MM.1S (cell line): ENCODE measurements at regions not wholly inside any gene's neighbourhood (a gene's known extent, or its start where the extent isn't known, plus 50 kb on each side); places are given as distances from the start of the nearest gene placed in this dataset.

Experiments used
- DNase-seq: peaks from one replicate; pipeline ENCODE4 v3.0.0-alpha.2; 2015
- H2AFZ ChIP-seq: fragments of 300-600 bp; sonication (generic); 2 replicates; pipeline ENCODE4 v1.6.0; 2016; ENCODE audit warnings: antibody characterized with exemption, low read length
- H3F3A ChIP-seq: fragments of 300-600 bp; sonication (generic); 2 replicates; pipeline ENCODE4 v1.6.1; 2016; ENCODE audit warnings: mild to moderate bottlenecking, antibody characterized with exemption, low read length, moderate library complexity, mixed read lengths; ENCODE audit not compliant: insufficient read depth
- H3K27ac ChIP-seq: fragments of 300-600 bp; sonication (generic); 2 replicates; pipeline ENCODE4 v1.5.1; 2016; ENCODE audit warnings: mild to moderate bottlenecking, low read length
- H3K27me3 ChIP-seq: fragments of 300-600 bp; sonication (generic); replicated peaks from 2 replicates; pipeline ENCODE4 v1.6.0; 2016; ENCODE audit warnings: low read length; ENCODE audit not compliant: insufficient read depth
- H3K36me3 ChIP-seq: fragments of 300-600 bp; sonication (generic); replicated peaks from 2 replicates; pipeline ENCODE4 v1.6.1; 2016; ENCODE audit warnings: mild to moderate bottlenecking, low read length, mixed read lengths; ENCODE audit not compliant: insufficient read depth
- H3K4me1 ChIP-seq: fragments of 300-600 bp; sonication (generic); 2 replicates; pipeline ENCODE4 v1.6.1; 2016; ENCODE audit warnings: low read length, mixed read lengths
- H3K4me2 ChIP-seq: fragments of 300-600 bp; sonication (generic); 2 replicates; pipeline ENCODE4 v1.6.0; 2016; ENCODE audit warnings: low read depth, low read length
- H3K4me3 ChIP-seq: fragments of 300-600 bp; sonication (generic); 2 replicates; pipeline ENCODE4 v1.5.1; 2016; ENCODE audit warnings: low read length, mixed read lengths
- H3K79me2 ChIP-seq: fragments of 300-600 bp; sonication (generic); 2 replicates; pipeline ENCODE4 v1.6.1; 2016; ENCODE audit warnings: mixed run types, low read length, mixed read lengths
- H3K9ac ChIP-seq: fragments of 300-600 bp; sonication (generic); 2 replicates; pipeline ENCODE4 v1.6.1; 2016; ENCODE audit warnings: low read length, mixed read lengths
- H3K9me2 ChIP-seq: fragments of 300-600 bp; sonication (generic); replicated peaks from 2 replicates; pipeline ENCODE4 v1.6.1; 2016; ENCODE audit warnings: mild to moderate bottlenecking, low read length, mixed read lengths; ENCODE audit not compliant: insufficient read depth
- H3K9me3 ChIP-seq: fragments of 300-600 bp; sonication (generic); replicated peaks from 2 replicates; pipeline ENCODE4 v1.6.1; 2016; ENCODE audit warnings: mild to moderate bottlenecking, low read length, mixed read lengths; ENCODE audit not compliant: insufficient read depth
- H4K20me1 ChIP-seq: fragments of 300-600 bp; sonication (generic); 2 replicates; pipeline ENCODE4 v1.6.1; 2016; ENCODE audit warnings: mild to moderate bottlenecking, low read length, moderate library complexity, mixed read lengths; ENCODE audit not compliant: insufficient read depth
- CTCF ChIP-seq: fragments of 300-600 bp; sonication (generic); IDR thresholded peaks from 2 replicates; pipeline ENCODE4 v1.5.1; 2016; ENCODE audit warnings: antibody characterized with exemption, low read length, mixed read lengths
- EZH2 ChIP-seq: fragments of 300-600 bp; sonication (generic); optimal IDR thresholded peaks from 2 replicates; pipeline ENCODE3; 2017; ENCODE audit warnings: low read depth, mild to moderate bottlenecking, antibody characterized with exemption, low read length, mixed read lengths
- EZH2phosphoT487 ChIP-seq: fragments of 300-600 bp; sonication (generic); IDR thresholded peaks from 2 replicates; pipeline ENCODE4 v1.6.1; 2018; ENCODE audit warnings: antibody characterized with exemption, low read length

GRCh38 chr3:70832089-70832833 lies 519.8 kb upstream of the MDFIC2 start:
- no peak for DNase-seq

GRCh38 chr3:70829092-70829491 lies 516.7 kb upstream of the MDFIC2 start:
- Histone ChIP-seq H3K4me2 (no peak overlapping the region), H3K27me3 (no peaks in the 10 kb centered on the region), H3K9ac (no peak overlapping the region), H3K4me3 (no peak overlapping the region), H3K36me3 (no peaks in the 10 kb centered on the region), H4K20me1 (no peaks in the 10 kb centered on the region), H3K9me2 (no peaks in the 10 kb centered on the region), H3K27ac (no peak overlapping the region), H3F3A (no peaks in the 10 kb centered on the region), H3K9me3 (no peaks in the 10 kb centered on the region), H3K79me2 (no peaks in the 10 kb centered on the region), H2AFZ (no peak overlapping the region), H3K4me1 (no peaks in the 10 kb centered on the region)
- no peak for DNase-seq
- TF ChIP-seq EZH2phosphoT487 (no peak), EZH2 (no peak), CTCF (no peak)

More at GRCh38 chr3:70832089-70832833, 519.8 kb upstream of the MDFIC2 start:
- no peaks in the 10 kb centered on the region for H3F3A ChIP-seq
- TF ChIP-seq EZH2 (no peak), EZH2phosphoT487 (no peak), CTCF (no peak)
- no peak overlapping the region for H3K9ac ChIP-seq
- H3K36me3 ChIP-seq: no peaks in the 10 kb centered on the region
- H4K20me1 ChIP-seq: no peaks in the 10 kb centered on the region
- H3K27me3 ChIP-seq: no peaks in the 10 kb centered on the region
- no peak overlapping the region for H2AFZ ChIP-seq
- no peaks in the 10 kb centered on the region for H3K79me2 ChIP-seq
- no peak overlapping the region for H3K4me3 ChIP-seq
- H3K4me2 ChIP-seq: no peak overlapping the region
- H3K4me1 ChIP-seq: no peaks in the 10 kb centered on the region
- no peaks in the 10 kb centered on the region for H3K9me2 ChIP-seq
- no peaks in the 10 kb centered on the region for H3K9me3 ChIP-seq
- no peak overlapping the region for H3K27ac ChIP-seq

- TF ChIP-seq EZH2: no peak
- TF ChIP-seq EZH2phosphoT487: no peak
- no peak for TF ChIP-seq CTCF
- no peaks in the 10 kb centered on the region for H3F3A ChIP-seq
- H3K4me2 ChIP-seq: no peak overlapping the region
- H3K9me2 ChIP-seq: no peaks in the 10 kb centered on the region
- no peaks in the 10 kb centered on the region for H3K4me1 ChIP-seq
- no peak overlapping the region for H3K4me3 ChIP-seq
- no peaks in the 10 kb centered on the region for H3K27me3 ChIP-seq
- H3K27ac ChIP-seq: no peak overlapping the region
- H3K9me3 ChIP-seq: no peaks in the 10 kb centered on the region
- H3K9ac ChIP-seq: no peak overlapping the region
- H2AFZ ChIP-seq: no peak overlapping the region
- no peaks in the 10 kb centered on the region for H4K20me1 ChIP-seq
- no peaks in the 10 kb centered on the region for H3K79me2 ChIP-seq
- H3K36me3 ChIP-seq: no peaks in the 10 kb centered on the region
- DNase-seq: no peak
Observed at GRCh38 chr3:70824773-70825172, 512.3 kb upstream of the MDFIC2 start.
